Adipocyte (in vitro differentiated cells): ENCODE measurements at regions not wholly inside any gene's neighbourhood (a gene's known extent, or its start where the extent isn't known, plus 50 kb on each side); places are given as distances from the start of the nearest gene placed in this dataset.
"Not testable (repeated sequence)": the region's sequence is repeated elsewhere in the genome, so short reads cannot be mapped to it uniquely, and the experiment has no call there.

Source experiments
- DNase-seq: peaks from one replicate; pipeline ENCODE4 v3.0.0-alpha.2; 2015; ENCODE audit warnings: low read depth
- H3K27me3 ChIP-seq: replicated peaks from 2 replicates; pipeline ENCODE4 v1.7.0; 2013; ENCODE audit warnings: mild to moderate bottlenecking, low read length, moderate library complexity; ENCODE audit not compliant: control insufficient read depth, insufficient read depth
- H3K36me3 ChIP-seq: 2 replicates; pipeline ENCODE4 v1.7.0; 2013; ENCODE audit warnings: low read length, mild to moderate bottlenecking, moderate library complexity; ENCODE audit not compliant: control insufficient read depth, insufficient read depth, severe bottlenecking
- H3K4me1 ChIP-seq: 2 replicates; pipeline ENCODE4 v1.7.0; 2013; ENCODE audit warnings: mild to moderate bottlenecking, low read length, moderate library complexity; ENCODE audit not compliant: control insufficient read depth, insufficient read depth
- H3K4me3 ChIP-seq: 2 replicates; pipeline ENCODE4 v1.7.0; 2013; ENCODE audit warnings: mild to moderate bottlenecking, low read length, moderate library complexity
- H3K9ac ChIP-seq: 2 replicates; pipeline ENCODE4 v1.7.0; 2013; ENCODE audit warnings: mild to moderate bottlenecking, low read length, moderate library complexity
- H3K9me3 ChIP-seq: 2 replicates; pipeline ENCODE4 v1.7.0; 2013; ENCODE audit warnings: mild to moderate bottlenecking, low read length, moderate library complexity; ENCODE audit not compliant: control insufficient read depth

- Histone ChIP-seq H3K4me3 (no peak overlapping the region), H3K36me3 (no peaks in the 10 kb centered on the region), H3K4me1 (peaks cover 3% of the 10 kb centered on the region), H3K9me3 (no peaks in the 10 kb centered on the region), H3K9ac (no peak overlapping the region), H3K27me3 (no peaks in the 10 kb centered on the region)
- DNase-seq = peak; percentile 21
Measured at GRCh38 chr14:28629328-28630004, 137.1 kb upstream of the FOXG1 start.

- no peak overlapping the region for H3K4me3 ChIP-seq
- H3K9me3 ChIP-seq = no peaks in the 10 kb centered on the region
- peaks cover 7% of the 10 kb centered on the region for H3K4me1 ChIP-seq
- no peaks in the 10 kb centered on the region for H3K27me3 ChIP-seq
- H3K36me3 ChIP-seq = no peaks in the 10 kb centered on the region
- H3K9ac ChIP-seq = no peak overlapping the region
- no peak for DNase-seq
Measured at GRCh38 chr14:28630100-28630499, 136.5 kb upstream of the FOXG1 start.

- peaks cover 5% of the 10 kb centered on the region for H3K4me1 ChIP-seq
- DNase-seq = peak; percentile 81
- H3K9me3 ChIP-seq = no peaks in the 10 kb centered on the region
- no peak overlapping the region for H3K4me3 ChIP-seq
- H3K27me3 ChIP-seq = no peaks in the 10 kb centered on the region
- H3K36me3 ChIP-seq = no peaks in the 10 kb centered on the region
- peak overlapping the region; percentile 10 for H3K9ac ChIP-seq
Measured at GRCh38 chr14:28635387-28635786, 131.2 kb upstream of the FOXG1 start.

GRCh38 chr14:28635816-28636215, 130.8 kb upstream of the FOXG1 start:
- not testable (repeated sequence) for H3K36me3 ChIP-seq, H3K27me3 ChIP-seq, H3K9ac ChIP-seq, H3K9me3 ChIP-seq, DNase-seq, H3K4me1 ChIP-seq, H3K4me3 ChIP-seq

- not testable (repeated sequence) for H3K4me3 ChIP-seq, H3K36me3 ChIP-seq, H3K27me3 ChIP-seq, DNase-seq, H3K4me1 ChIP-seq, H3K9me3 ChIP-seq, H3K9ac ChIP-seq
Measured at GRCh38 chr14:28641189-28641588, 125.4 kb upstream of the FOXG1 start.

- Histone ChIP-seq H3K4me3 (no peak overlapping the region), H3K36me3 (no peaks in the 10 kb centered on the region), H3K27me3 (no peaks in the 10 kb centered on the region), H3K9me3 (no peaks in the 10 kb centered on the region), H3K9ac (no peak overlapping the region), H3K4me1 (peaks cover 14% of the 10 kb centered on the region)
- peak; percentile 61 for DNase-seq
Measured at GRCh38 chr14:28651148-28651547, 115.4 kb upstream of the FOXG1 start.

GRCh38 chr14:28652782-28653181, 113.8 kb upstream of the FOXG1 start:
- DNase-seq = peak; percentile 80
- Histone ChIP-seq H3K27me3 (no peaks in the 10 kb centered on the region), H3K36me3 (no peaks in the 10 kb centered on the region)

GRCh38 chr14:28653521-28653920, 113.1 kb upstream of the FOXG1 start:
- Histone ChIP-seq H3K27me3 (no peaks in the 10 kb centered on the region), H3K9me3 (no peaks in the 10 kb centered on the region), H3K4me1 (peaks cover 21% of the 10 kb centered on the region), H3K36me3 (no peaks in the 10 kb centered on the region), H3K9ac (no peak overlapping the region), H3K4me3 (no peak overlapping the region)
- DNase-seq = no peak

More at GRCh38 chr14:28652782-28653181, 113.8 kb upstream of the FOXG1 start:
- H3K9me3 ChIP-seq = no peaks in the 10 kb centered on the region
- no peak overlapping the region for H3K4me3 ChIP-seq
- H3K9ac ChIP-seq = no peak overlapping the region
- peaks cover 21% of the 10 kb centered on the region for H3K4me1 ChIP-seq

- Histone ChIP-seq H3K4me1 (peaks cover 11% of the 10 kb centered on the region), H3K9ac (no peak overlapping the region), H3K36me3 (no peaks in the 10 kb centered on the region), H3K4me3 (no peak overlapping the region), H3K27me3 (no peaks in the 10 kb centered on the region), H3K9me3 (no peaks in the 10 kb centered on the region)
- DNase-seq = no peak
Measured at GRCh38 chr14:28656704-28657255, 109.8 kb upstream of the FOXG1 start.

- H3K9me3 ChIP-seq = no peaks in the 10 kb centered on the region
- no peaks in the 10 kb centered on the region for H3K36me3 ChIP-seq
- H3K9ac ChIP-seq = no peak overlapping the region
- H3K27me3 ChIP-seq = no peaks in the 10 kb centered on the region
- peak; percentile 76 for DNase-seq
- H3K4me3 ChIP-seq = no peak overlapping the region
- H3K4me1 ChIP-seq = peaks cover 8% of the 10 kb centered on the region
Measured at GRCh38 chr14:28661171-28661772, 105.3 kb upstream of the FOXG1 start.

GRCh38 chr14:28666961-28667360, 99.6 kb upstream of the FOXG1 start:
- no peaks in the 10 kb centered on the region for H3K36me3 ChIP-seq
- DNase-seq = no peak
- no peak overlapping the region for H3K9ac ChIP-seq
- no peaks in the 10 kb centered on the region for H3K27me3 ChIP-seq
- peaks cover 14% of the 10 kb centered on the region for H3K4me1 ChIP-seq
- H3K4me3 ChIP-seq = no peak overlapping the region
- no peaks in the 10 kb centered on the region for H3K9me3 ChIP-seq
